DND-41 (cell line): ENCODE measurements at regions not wholly inside any gene's neighbourhood (a gene's known extent, or its start where the extent isn't known, plus 50 kb on each side); places are given as distances from the start of the nearest gene placed in this dataset.
"Not testable (repeated sequence)": the region's sequence is repeated elsewhere in the genome, so short reads cannot be mapped to it uniquely, and the experiment has no call there.

Source experiments
- ATAC-seq: fragments of 200-7000 bp; cut with Tn5 transposase; 3 replicates; pipeline ENCODE4 v1.9.1; 2021; ENCODE audit warnings: low read depth; ENCODE audit not compliant: insufficient read depth
- DNase-seq: peaks from one replicate; pipeline ENCODE4 v3.0.0-alpha.2; 2020
- H2AFZ ChIP-seq: 2 replicates; pipeline ENCODE4 v1.6.0; 2012; ENCODE audit warnings: low read depth, low read length
- H3K27ac ChIP-seq: 2 replicates; pipeline ENCODE4 v1.5.1; 2012; ENCODE audit warnings: low read length, inconsistent platforms
- H3K27me3 ChIP-seq: fragments of 200-600 bp; sonication (generic); 2 replicates; pipeline ENCODE4 v1.6.0; 2012; ENCODE audit warnings: low read length, mild to moderate bottlenecking, inconsistent platforms; ENCODE audit not compliant: insufficient read depth, poor library complexity
- H3K36me3 ChIP-seq: 2 replicates; pipeline ENCODE4 v1.5.1; 2012; ENCODE audit warnings: low read length, inconsistent platforms; ENCODE audit not compliant: insufficient read depth
- H3K4me1 ChIP-seq: 2 replicates; pipeline ENCODE4 v1.5.1; 2012; ENCODE audit warnings: mild to moderate bottlenecking, low read length; ENCODE audit not compliant: insufficient read depth
- H3K4me2 ChIP-seq: 2 replicates; pipeline ENCODE4 v1.6.0; 2012; ENCODE audit warnings: mild to moderate bottlenecking, moderate library complexity, low read length, inconsistent platforms; ENCODE audit not compliant: insufficient read depth
- H3K4me3 ChIP-seq, 2 experiments: fragments of 200-600 bp in 1 of 2; shearing (Covaris generic) in 1 of 2; 2 replicates each; pipeline ENCODE4 v1.5.1; 2012 to 2016; ENCODE audit warnings: inconsistent platforms in 2 of 2, low read length in 2 of 2, mild to moderate bottlenecking in 2 of 2, low read depth in 1 of 2, moderate library complexity in 1 of 2
- H3K79me2 ChIP-seq: 2 replicates; pipeline ENCODE4 v1.6.0; 2012; ENCODE audit warnings: low read length, inconsistent platforms; ENCODE audit not compliant: insufficient read depth
- H3K9ac ChIP-seq: 2 replicates; pipeline ENCODE4 v1.6.0; 2012; ENCODE audit warnings: low read depth, mild to moderate bottlenecking, inconsistent platforms, low read length, moderate library complexity
- H3K9me3 ChIP-seq: 2 replicates; pipeline ENCODE4 v1.5.1; 2012; ENCODE audit warnings: low read length, moderate library complexity, mild to moderate bottlenecking, inconsistent platforms; ENCODE audit not compliant: insufficient read depth, severe bottlenecking
- H4K20me1 ChIP-seq: 2 replicates; pipeline ENCODE4 v1.6.0; 2012; ENCODE audit warnings: low read length; ENCODE audit not compliant: insufficient read depth
- CTCF ChIP-seq: IDR thresholded peaks from 2 replicates; pipeline ENCODE4 v1.5.1; 2012; ENCODE audit warnings: borderline replicate concordance, low read length, moderate library complexity, mild to moderate bottlenecking; ENCODE audit not compliant: poor library complexity, severe bottlenecking; ENCODE audit errors: extremely low read depth
- EZH2 ChIP-seq: IDR thresholded peaks from 3 replicates; pipeline ENCODE4 v1.6.1; 2012; ENCODE audit warnings: borderline replicate concordance, low read depth, mild to moderate bottlenecking, moderate library complexity, low read length, inconsistent platforms; ENCODE audit not compliant: severe bottlenecking

GRCh38 chr4:74567981-74568380, 123.0 kb downstream of the AREG start:
- Histone ChIP-seq H3K36me3 (no peaks in the 10 kb centered on the region), H3K79me2 (no peaks in the 10 kb centered on the region), H3K4me2 (no peak overlapping the region), H3K27me3 (no peaks in the 10 kb centered on the region), H3K9ac (no peak overlapping the region), H3K27ac (no peak overlapping the region), H2AFZ (no peak overlapping the region), H3K4me3 (no peak overlapping the region), H3K4me1 (no peaks in the 10 kb centered on the region), H3K9me3 (no peaks in the 10 kb centered on the region), H4K20me1 (no peaks in the 10 kb centered on the region)
- no peak for TF ChIP-seq CTCF
- no peak for TF ChIP-seq EZH2
- DNase-seq, result no peak
- no peak for ATAC-seq

DNA sequence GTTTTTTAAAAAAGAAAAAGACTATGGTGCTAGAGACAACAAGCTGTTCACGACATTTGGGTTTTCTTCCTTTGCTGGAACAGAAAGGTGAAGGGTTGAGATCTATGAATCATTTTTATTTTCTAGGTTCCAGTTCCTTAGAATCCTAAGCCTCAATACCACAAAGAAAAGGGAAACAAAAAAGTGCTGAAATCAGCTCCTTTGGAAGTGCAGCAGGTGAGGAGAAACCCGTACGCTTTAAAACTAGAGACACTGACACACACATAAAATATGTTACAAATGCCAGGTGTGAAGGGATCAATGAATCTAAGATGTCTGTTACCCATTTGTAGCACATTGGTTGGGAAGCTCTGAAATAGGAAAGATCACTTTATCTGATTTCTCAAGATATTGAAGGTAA, 125.2 kb downstream of the AREG start:
- DNase-seq, result no peak
- Histone ChIP-seq H3K79me2 (no peaks in the 10 kb centered on the region), H3K4me3 (no peak overlapping the region), H4K20me1 (no peaks in the 10 kb centered on the region), H3K9me3 (no peaks in the 10 kb centered on the region), H3K27me3 (no peaks in the 10 kb centered on the region), H3K4me1 (no peaks in the 10 kb centered on the region), H3K9ac (no peak overlapping the region), H3K36me3 (no peaks in the 10 kb centered on the region), H3K4me2 (no peak overlapping the region), H3K27ac (no peak overlapping the region), H2AFZ (no peak overlapping the region)
- ATAC-seq, result no peak
- TF ChIP-seq EZH2 (no peak), CTCF (no peak)

DNA sequence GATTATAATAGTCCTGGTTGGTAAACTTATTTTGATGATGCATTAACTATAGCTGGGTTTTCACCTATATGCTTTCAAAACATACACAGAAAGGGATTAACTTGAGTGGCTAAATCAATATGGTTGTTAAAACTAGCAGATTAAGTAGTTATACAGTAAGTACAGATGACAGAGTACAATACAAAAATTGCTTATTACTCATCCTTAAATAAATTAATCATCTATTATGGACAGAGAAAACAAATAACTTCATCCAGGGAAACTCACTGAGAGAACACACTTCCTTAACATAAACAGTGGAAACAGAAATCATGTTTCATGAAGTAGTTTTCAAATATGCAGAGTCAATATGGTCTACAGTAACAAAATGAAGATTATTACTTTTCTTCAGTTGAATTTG, 133.4 kb downstream of the AREG start:
- Histone ChIP-seq H3K4me1 (no peaks in the 10 kb centered on the region), H2AFZ (no peak overlapping the region), H3K27ac (no peak overlapping the region), H3K27me3 (no peaks in the 10 kb centered on the region), H3K4me2 (no peak overlapping the region), H3K9me3 (no peaks in the 10 kb centered on the region), H3K36me3 (no peaks in the 10 kb centered on the region), H3K9ac (no peak overlapping the region), H3K79me2 (no peaks in the 10 kb centered on the region), H3K4me3 (no peak overlapping the region), H4K20me1 (no peaks in the 10 kb centered on the region)
- TF ChIP-seq EZH2, result no peak
- ATAC-seq, result no peak
- no peak for DNase-seq

GRCh38 chr4:74578865-74579264, 133.9 kb downstream of the AREG start:
- H3K36me3 ChIP-seq, H3K4me1 ChIP-seq, H3K9ac ChIP-seq, H3K27ac ChIP-seq, DNase-seq, H3K27me3 ChIP-seq, H3K79me2 ChIP-seq, H3K9me3 ChIP-seq, ATAC-seq, H4K20me1 ChIP-seq, H3K4me2 ChIP-seq, H3K4me3 ChIP-seq, H2AFZ ChIP-seq: not testable (repeated sequence)
